WTC11 (cell line): ENCODE measurements at regions not wholly inside any gene's neighbourhood (a gene's known extent, or its start where the extent isn't known, plus 50 kb on each side); places are given as distances from the start of the nearest gene placed in this dataset.

Experiments used
- ATAC-seq: fragments of 200-7000 bp; cut with Tn5 transposase; 2 replicates; pipeline ENCODE4 v1.10.0; 2021; ENCODE audit warnings: mild to moderate bottlenecking, moderate library complexity
- CTCF ChIA-PET: fragments of 300-600 bp; sonication (Branson Sonifier 250); formaldehyde crosslinking; loops from one replicate; lab custom pipeline; 2021; ENCODE audit warnings: antibody characterized with exemption; lab: Charles Lee
- POLR2A ChIA-PET: fragments of 350-600 bp; sonication (Branson Sonifier 250); formaldehyde crosslinking; loops from one replicate; lab custom pipeline; 2021; ENCODE audit warnings: antibody characterized with exemption; lab: Charles Lee
- DNase-seq: peaks from one replicate; pipeline ENCODE4 v3.0.0; 2021; ENCODE audit warnings: low spot score
- H3K27ac Mint-ChIP-seq: 2 replicates; pipeline ENCODE4 v1.8.0; 2021; ENCODE audit warnings: mixed read lengths
- H3K27me3 Mint-ChIP-seq: 2 replicates; pipeline ENCODE4 v1.8.0; 2021; ENCODE audit warnings: low read depth, mild to moderate bottlenecking, moderate library complexity, mixed read lengths
- H3K36me3 Mint-ChIP-seq: 2 replicates; pipeline ENCODE4 v1.8.0; 2021; ENCODE audit warnings: mixed read lengths
- H3K4me1 Mint-ChIP-seq: 2 replicates; pipeline ENCODE4 v1.8.0; 2022; ENCODE audit warnings: mixed read lengths
- H3K4me3 Mint-ChIP-seq: 2 replicates; pipeline ENCODE4 v1.8.0; 2021; ENCODE audit warnings: mild to moderate bottlenecking, moderate library complexity, mixed read lengths
- H3K9me3 Mint-ChIP-seq: 2 replicates; pipeline ENCODE4 v1.8.0; 2021; ENCODE audit warnings: mixed read lengths
- ATF1 ChIP-seq: sonication (generic); formaldehyde crosslinking; IDR thresholded peaks from 2 replicates; pipeline ENCODE4 v1.8.1; 2023; ENCODE audit warnings: mild to moderate bottlenecking, moderate library complexity, missing genetic modification reagents
- FOXJ3 ChIP-seq: sonication (generic); formaldehyde crosslinking; IDR thresholded peaks from 2 replicates; pipeline ENCODE4 v1.9.0; 2021; ENCODE audit warnings: missing genetic modification reagents, mild to moderate bottlenecking, borderline replicate concordance
- FOXK1 ChIP-seq: sonication (generic); formaldehyde crosslinking; IDR thresholded peaks from 2 replicates; pipeline ENCODE4 v1.8.0; 2022; ENCODE audit warnings: mild to moderate bottlenecking, moderate library complexity, missing genetic modification reagents
- GTF2I ChIP-seq: fragments of 250-450 bp; sonication (Bioruptor Pico); conservative IDR thresholded peaks from 2 replicates; pipeline ENCODE4 v1.4.0; 2021; ENCODE audit warnings: mild to moderate bottlenecking
- KAT7 ChIP-seq: sonication (generic); formaldehyde crosslinking; IDR thresholded peaks from 2 replicates; pipeline ENCODE4 v1.8.1; 2023; ENCODE audit warnings: missing genetic modification reagents, mild to moderate bottlenecking, borderline replicate concordance
- RELA ChIP-seq: sonication (generic); formaldehyde crosslinking; IDR thresholded peaks from 2 replicates; pipeline ENCODE4 v1.8.1; 2022; ENCODE audit warnings: missing genetic modification reagents, mild to moderate bottlenecking, borderline replicate concordance
- SMAD4 ChIP-seq: sonication (generic); formaldehyde crosslinking; IDR thresholded peaks from 2 replicates; pipeline ENCODE4 v1.8.0; 2022; ENCODE audit warnings: mild to moderate bottlenecking, missing genetic modification reagents
- TCF7 ChIP-seq: sonication (generic); formaldehyde crosslinking; IDR thresholded peaks from 2 replicates; pipeline ENCODE4 v1.8.0; 2022; ENCODE audit warnings: mild to moderate bottlenecking, low read depth, missing genetic modification reagents, moderate library complexity
- ZBTB21 ChIP-seq: sonication (generic); formaldehyde crosslinking; IDR thresholded peaks from 2 replicates; pipeline ENCODE4 v1.8.1; 2023; ENCODE audit warnings: mild to moderate bottlenecking, missing genetic modification reagents, borderline replicate concordance
- ZNF263 ChIP-seq: sonication (generic); formaldehyde crosslinking; IDR thresholded peaks from 2 replicates; pipeline ENCODE4 v1.8.1; 2022; ENCODE audit warnings: low read depth, mild to moderate bottlenecking, moderate library complexity, missing genetic modification reagents
- ZNF416 ChIP-seq: fragments of 250-450 bp; sonication (Bioruptor Pico); IDR thresholded peaks from 2 replicates; pipeline ENCODE4 v1.9.0; 2021; ENCODE audit warnings: mild to moderate bottlenecking, inconsistent platforms
- TF ChIP-seq, protein P1 (sequence below): sonication (generic); formaldehyde crosslinking; IDR thresholded peaks from 2 replicates; pipeline ENCODE4 v1.8.1; 2022; ENCODE audit warnings: low read depth, mild to moderate bottlenecking, moderate library complexity, missing genetic modification reagents, borderline replicate concordance
- TF ChIP-seq, protein P2 (sequence below): sonication (generic); formaldehyde crosslinking; conservative IDR thresholded peaks from 2 replicates; pipeline ENCODE4 v1.8.1; 2022; ENCODE audit warnings: mild to moderate bottlenecking, missing genetic modification reagents
- TF ChIP-seq, protein P3 (sequence below): fragments of 250-450 bp; sonication (Bioruptor Pico); conservative IDR thresholded peaks from 2 replicates; pipeline ENCODE4 v1.9.0; 2021; ENCODE audit warnings: mild to moderate bottlenecking
- TF ChIP-seq, protein P4 (sequence below): fragments of 250-450 bp; sonication (Bioruptor Pico); IDR thresholded peaks from 2 replicates; pipeline ENCODE4 v1.8.0; 2021; ENCODE audit warnings: mild to moderate bottlenecking
- TF ChIP-seq, protein P5 (sequence below): sonication (generic); formaldehyde crosslinking; IDR thresholded peaks from 2 replicates; pipeline ENCODE4 v1.8.0; 2022; ENCODE audit warnings: mild to moderate bottlenecking, missing genetic modification reagents
- TF ChIP-seq, protein P6 (sequence below): fragments of 250-450 bp; sonication (Bioruptor Pico); IDR thresholded peaks from 2 replicates; pipeline ENCODE4 v2.1.2; 2022; ENCODE audit warnings: mild to moderate bottlenecking, moderate library complexity
- TF ChIP-seq, protein P7 (sequence below): fragments of 250-450 bp; sonication (Bioruptor Pico); IDR thresholded peaks from 2 replicates; pipeline ENCODE4 v1.9.0; 2021; ENCODE audit warnings: moderate library complexity, mild to moderate bottlenecking, inconsistent platforms, borderline replicate concordance
- TF ChIP-seq, protein P8 (sequence below): sonication (generic); formaldehyde crosslinking; IDR thresholded peaks from 2 replicates; pipeline ENCODE4 v1.8.1; 2022; ENCODE audit warnings: mild to moderate bottlenecking, moderate library complexity, missing genetic modification reagents

DNA sequence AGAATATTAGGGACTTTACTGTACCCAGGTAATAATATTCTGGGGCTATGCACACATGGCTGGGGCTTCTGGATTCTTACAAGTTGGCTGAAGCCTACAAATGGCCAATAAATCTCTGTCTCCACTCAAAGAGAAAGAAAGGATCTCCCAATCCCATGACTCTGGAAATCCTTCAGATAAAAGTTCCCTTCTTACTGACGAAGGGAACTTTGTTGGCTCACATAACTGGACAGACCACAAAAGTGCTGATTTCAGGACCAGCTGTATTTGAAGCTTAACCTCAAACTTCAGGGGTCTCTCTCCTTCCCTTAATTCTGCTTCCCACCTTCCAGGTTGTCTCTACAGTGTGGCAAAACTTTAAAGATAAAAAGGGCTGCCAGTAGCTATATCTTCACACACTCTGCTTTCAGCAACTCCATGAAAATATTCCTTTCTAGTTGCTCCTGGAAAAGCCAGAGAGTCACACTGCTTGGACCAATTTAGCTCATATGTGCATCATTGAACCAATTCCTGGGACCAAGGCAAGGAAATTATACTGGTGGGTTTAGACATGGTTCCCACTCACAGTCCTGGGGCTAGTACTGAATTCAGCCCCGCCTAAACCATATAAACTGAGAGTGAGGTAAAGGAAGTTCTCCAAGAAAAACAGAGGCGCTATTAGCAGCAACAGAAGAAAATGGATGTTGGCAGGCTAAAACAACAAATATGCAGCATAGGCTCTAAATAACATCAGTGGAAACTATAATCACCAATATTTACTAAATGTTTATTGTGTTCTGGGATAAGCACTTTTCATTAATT, 290.0 kb upstream of the GADL1 start:
- Mint-ChIP-seq H3K36me3 (no peaks in the 10 kb centered on the region), H3K27me3 (no peaks in the 10 kb centered on the region), H3K27ac (no peak overlapping the region), H3K9me3 (no peaks in the 10 kb centered on the region), H3K4me3 (no peak overlapping the region), H3K4me1 (peaks cover 9% of the 10 kb centered on the region)
- no peak for TF ChIP-seq SMAD4
- no peak for TF ChIP-seq FOXK1 (CRISPR knock-in tag)
- TF ChIP-seq, protein P1, sequence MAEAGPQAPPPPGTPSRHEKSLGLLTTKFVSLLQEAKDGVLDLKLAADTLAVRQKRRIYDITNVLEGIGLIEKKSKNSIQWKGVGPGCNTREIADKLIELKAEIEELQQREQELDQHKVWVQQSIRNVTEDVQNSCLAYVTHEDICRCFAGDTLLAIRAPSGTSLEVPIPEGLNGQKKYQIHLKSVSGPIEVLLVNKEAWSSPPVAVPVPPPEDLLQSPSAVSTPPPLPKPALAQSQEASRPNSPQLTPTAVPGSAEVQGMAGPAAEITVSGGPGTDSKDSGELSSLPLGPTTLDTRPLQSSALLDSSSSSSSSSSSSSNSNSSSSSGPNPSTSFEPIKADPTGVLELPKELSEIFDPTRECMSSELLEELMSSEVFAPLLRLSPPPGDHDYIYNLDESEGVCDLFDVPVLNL (CRISPR knock-in tag): no peak
- TF ChIP-seq, protein P2, sequence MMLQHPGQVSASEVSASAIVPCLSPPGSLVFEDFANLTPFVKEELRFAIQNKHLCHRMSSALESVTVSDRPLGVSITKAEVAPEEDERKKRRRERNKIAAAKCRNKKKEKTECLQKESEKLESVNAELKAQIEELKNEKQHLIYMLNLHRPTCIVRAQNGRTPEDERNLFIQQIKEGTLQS (CRISPR knock-in tag): no peak
- no peak for ATAC-seq
- ChIA-PET POLR2A (no interaction called here), CTCF (no interaction called here)
- DNase-seq: no peak

DNA sequence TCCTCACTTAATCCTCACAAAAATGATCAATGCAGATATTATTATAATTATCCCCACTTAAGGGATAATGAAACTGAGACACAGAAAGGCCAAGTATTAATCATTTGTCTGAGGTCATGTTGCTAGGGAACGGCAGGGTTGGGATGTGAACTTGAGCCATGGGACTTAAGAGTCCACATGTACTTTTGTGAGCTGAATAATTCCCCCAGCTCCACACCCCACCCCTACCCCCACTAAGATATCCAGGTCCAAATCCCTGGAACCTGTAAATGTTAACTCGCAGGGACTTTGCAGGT, 290.5 kb upstream of the GADL1 start:
- Mint-ChIP-seq H3K4me3 (no peak overlapping the region), H3K27me3 (no peaks in the 10 kb centered on the region), H3K4me1 (peaks cover 9% of the 10 kb centered on the region), H3K27ac (no peak overlapping the region), H3K36me3 (no peaks in the 10 kb centered on the region), H3K9me3 (no peaks in the 10 kb centered on the region)
- CTCF ChIA-PET: no interaction called here
- ATAC-seq (no peak), DNase-seq (no peak)
- TF ChIP-seq, protein P3, sequence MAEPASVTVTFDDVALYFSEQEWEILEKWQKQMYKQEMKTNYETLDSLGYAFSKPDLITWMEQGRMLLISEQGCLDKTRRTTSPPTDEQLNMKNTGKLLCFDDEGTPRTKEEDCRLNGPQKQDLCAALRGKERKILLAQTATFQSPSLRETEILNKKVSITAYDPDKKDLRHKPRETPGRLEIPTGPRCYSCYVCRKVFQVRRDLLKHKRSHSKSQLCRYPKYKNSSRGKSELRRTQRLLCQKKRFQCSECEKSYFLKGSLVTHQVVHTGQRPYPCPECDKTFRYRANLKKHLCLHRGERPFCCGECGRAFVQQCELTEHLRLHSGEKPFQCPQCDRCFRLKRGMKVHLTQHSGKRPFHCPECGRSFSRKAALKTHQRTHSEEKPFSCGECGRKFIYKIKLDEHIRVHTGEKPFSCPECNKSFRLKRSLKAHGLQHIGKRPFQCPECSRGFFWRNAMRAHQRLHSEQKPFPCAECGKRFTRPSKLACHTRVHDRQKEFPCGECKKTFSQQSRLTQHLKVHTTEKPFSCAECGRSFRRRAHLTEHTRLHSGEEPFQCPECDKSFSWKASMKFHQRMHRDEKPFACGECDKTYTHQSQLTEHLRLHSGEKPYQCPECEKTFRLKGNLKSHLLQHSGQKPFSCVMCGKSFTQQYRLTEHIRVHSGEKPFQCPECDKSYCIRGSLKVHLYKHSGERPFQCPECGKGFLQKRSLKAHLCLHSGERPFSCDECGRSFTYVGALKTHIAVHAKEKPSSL (CRISPR knock-in tag): no peak
- POLR2A ChIA-PET: no interaction called here

DNA sequence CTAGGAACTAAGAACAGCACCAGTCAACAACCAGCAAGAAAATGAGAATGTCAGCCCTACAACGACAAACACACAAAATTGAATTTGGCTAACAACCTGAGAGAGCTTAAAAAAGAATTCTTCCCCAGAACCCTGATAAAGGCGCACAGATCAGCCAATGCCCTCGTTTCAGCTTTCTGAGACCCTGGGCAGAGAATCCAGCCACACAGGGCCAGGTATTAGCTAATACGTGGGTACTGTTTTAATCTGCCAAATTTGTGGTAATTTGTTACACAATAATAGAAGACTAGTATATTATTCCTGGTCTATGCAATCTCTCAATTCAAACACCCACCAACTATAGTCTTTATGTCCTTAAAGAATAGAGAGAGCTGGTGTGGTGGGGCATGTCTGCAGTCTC, 291.6 kb upstream of the GADL1 start:
- no peak overlapping the region for H3K27ac Mint-ChIP-seq
- H3K4me3 Mint-ChIP-seq: no peak overlapping the region
- no peaks in the 10 kb centered on the region for H3K9me3 Mint-ChIP-seq
- ChIA-PET POLR2A (interaction anchor here (1.1 kb wide), 1 partner anchor 12 kb away, joined by 3 read pairs; no protein-coding TSS in a partner anchor), CTCF (no interaction called here)
- no peak for DNase-seq
- H3K27me3 Mint-ChIP-seq: no peaks in the 10 kb centered on the region
- ATAC-seq: no peak
- no peaks in the 10 kb centered on the region for H3K36me3 Mint-ChIP-seq
- peaks cover 9% of the 10 kb centered on the region for H3K4me1 Mint-ChIP-seq
- no peak for TF ChIP-seq ZBTB21 (CRISPR knock-in tag)
- TF ChIP-seq GTF2I (CRISPR knock-in tag): no peak
- TF ChIP-seq TCF7: no peak
- TF ChIP-seq KAT7: no peak
- TF ChIP-seq, protein P4, sequence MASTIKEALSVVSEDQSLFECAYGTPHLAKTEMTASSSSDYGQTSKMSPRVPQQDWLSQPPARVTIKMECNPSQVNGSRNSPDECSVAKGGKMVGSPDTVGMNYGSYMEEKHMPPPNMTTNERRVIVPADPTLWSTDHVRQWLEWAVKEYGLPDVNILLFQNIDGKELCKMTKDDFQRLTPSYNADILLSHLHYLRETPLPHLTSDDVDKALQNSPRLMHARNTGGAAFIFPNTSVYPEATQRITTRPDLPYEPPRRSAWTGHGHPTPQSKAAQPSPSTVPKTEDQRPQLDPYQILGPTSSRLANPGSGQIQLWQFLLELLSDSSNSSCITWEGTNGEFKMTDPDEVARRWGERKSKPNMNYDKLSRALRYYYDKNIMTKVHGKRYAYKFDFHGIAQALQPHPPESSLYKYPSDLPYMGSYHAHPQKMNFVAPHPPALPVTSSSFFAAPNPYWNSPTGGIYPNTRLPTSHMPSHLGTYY (CRISPR knock-in tag): no peak
- TF ChIP-seq, protein P5, sequence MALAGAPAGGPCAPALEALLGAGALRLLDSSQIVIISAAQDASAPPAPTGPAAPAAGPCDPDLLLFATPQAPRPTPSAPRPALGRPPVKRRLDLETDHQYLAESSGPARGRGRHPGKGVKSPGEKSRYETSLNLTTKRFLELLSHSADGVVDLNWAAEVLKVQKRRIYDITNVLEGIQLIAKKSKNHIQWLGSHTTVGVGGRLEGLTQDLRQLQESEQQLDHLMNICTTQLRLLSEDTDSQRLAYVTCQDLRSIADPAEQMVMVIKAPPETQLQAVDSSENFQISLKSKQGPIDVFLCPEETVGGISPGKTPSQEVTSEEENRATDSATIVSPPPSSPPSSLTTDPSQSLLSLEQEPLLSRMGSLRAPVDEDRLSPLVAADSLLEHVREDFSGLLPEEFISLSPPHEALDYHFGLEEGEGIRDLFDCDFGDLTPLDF (CRISPR knock-in tag): no peak
- TF ChIP-seq, protein P6, sequence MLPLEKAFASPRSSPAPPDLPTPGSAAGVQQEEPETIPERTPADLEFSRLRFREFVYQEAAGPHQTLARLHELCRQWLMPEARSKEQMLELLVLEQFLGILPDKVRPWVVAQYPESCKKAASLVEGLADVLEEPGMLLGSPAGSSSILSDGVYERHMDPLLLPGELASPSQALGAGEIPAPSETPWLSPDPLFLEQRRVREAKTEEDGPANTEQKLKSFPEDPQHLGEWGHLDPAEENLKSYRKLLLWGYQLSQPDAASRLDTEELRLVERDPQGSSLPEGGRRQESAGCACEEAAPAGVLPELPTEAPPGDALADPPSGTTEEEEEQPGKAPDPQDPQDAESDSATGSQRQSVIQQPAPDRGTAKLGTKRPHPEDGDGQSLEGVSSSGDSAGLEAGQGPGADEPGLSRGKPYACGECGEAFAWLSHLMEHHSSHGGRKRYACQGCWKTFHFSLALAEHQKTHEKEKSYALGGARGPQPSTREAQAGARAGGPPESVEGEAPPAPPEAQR (CRISPR knock-in tag): no peak
- no peak for TF ChIP-seq ZNF263
- no peak for TF ChIP-seq ATF1 (CRISPR knock-in tag)
- TF ChIP-seq FOXJ3 (CRISPR knock-in tag): no peak
- TF ChIP-seq, protein P3 (CRISPR knock-in tag): no peak
- TF ChIP-seq, protein P7, sequence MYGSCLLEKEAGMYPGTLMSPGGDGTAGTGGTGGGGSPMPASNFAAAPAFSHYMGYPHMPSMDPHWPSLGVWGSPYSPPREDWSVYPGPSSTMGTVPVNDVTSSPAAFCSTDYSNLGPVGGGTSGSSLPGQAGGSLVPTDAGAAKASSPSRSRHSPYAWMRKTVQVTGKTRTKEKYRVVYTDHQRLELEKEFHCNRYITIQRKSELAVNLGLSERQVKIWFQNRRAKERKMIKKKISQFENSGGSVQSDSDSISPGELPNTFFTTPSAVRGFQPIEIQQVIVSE (CRISPR knock-in tag): no peak
- TF ChIP-seq ZNF416 (CRISPR knock-in tag): no peak
- no peak for TF ChIP-seq RELA
- TF ChIP-seq, protein P8, sequence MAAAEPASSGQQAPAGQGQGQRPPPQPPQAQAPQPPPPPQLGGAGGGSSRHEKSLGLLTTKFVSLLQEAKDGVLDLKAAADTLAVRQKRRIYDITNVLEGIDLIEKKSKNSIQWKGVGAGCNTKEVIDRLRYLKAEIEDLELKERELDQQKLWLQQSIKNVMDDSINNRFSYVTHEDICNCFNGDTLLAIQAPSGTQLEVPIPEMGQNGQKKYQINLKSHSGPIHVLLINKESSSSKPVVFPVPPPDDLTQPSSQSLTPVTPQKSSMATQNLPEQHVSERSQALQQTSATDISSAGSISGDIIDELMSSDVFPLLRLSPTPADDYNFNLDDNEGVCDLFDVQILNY (CRISPR knock-in tag): no peak
